ENCODE measurements at regions not wholly inside any gene's neighbourhood (a gene's known extent, or its start where the extent isn't known, plus 50 kb on each side); places are given as distances from the start of the nearest gene placed in this dataset.
"Not testable (repeated sequence)": the region's sequence is repeated elsewhere in the genome, so short reads cannot be mapped to it uniquely, and the experiment has no call there.

DNA sequence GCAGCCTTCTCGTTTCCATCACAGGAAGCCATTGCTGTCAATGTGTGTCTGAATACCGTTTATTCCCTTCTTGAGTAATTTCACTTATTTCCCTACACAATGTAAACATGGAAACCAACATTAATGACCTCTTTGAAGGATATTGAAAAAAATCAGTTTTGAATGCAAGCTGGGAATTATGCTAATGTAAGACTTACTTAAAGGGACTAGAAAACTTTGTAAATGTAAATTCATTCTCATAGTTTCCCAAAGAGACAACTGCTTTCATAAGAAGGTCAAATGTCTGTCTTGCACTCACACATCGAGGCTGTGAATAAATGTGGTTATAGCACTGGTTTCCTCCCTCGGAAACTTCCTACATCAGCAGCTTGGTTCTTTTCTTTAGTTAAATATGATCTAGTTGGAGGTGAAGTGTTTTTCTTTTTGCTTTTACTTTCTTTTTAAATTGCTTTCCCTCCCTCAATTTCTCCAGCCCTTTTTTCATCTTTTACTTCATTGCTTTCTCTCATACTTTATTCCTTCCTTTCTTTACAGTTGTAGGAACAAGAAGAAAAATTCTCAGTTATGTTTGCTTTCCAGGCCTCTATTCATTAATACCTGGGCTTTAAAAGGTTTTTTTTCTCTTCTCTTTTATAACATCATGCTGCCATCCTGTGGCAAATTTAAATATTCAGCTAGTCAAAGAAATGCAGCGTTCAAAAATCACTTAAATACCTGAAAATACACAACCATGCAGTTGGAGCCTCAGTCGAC is 108.3 kb downstream of the TNFAIP3 start:
- DNase-seq (ENCODE audit: low spot score in 2 of 2): no peak
- no peak overlapping the region for H3K4me3 ChIP-seq
- H3K27ac ChIP-seq: no peak overlapping the region
- no peaks in the 10 kb centered on the region for H3K27me3 ChIP-seq
- no peaks in the 10 kb centered on the region for H3K9me3 ChIP-seq
- no peaks in the 10 kb centered on the region for H3K36me3 ChIP-seq
- no peaks in the 10 kb centered on the region for H3K4me1 ChIP-seq
- TF ChIP-seq POLR2A (IDR thresholded peaks at IDR 0.05) (no peak), POLR2AphosphoS5 (IDR thresholded peaks at IDR 0.05) (no peak)
- TF ChIP-seq, protein P1, sequence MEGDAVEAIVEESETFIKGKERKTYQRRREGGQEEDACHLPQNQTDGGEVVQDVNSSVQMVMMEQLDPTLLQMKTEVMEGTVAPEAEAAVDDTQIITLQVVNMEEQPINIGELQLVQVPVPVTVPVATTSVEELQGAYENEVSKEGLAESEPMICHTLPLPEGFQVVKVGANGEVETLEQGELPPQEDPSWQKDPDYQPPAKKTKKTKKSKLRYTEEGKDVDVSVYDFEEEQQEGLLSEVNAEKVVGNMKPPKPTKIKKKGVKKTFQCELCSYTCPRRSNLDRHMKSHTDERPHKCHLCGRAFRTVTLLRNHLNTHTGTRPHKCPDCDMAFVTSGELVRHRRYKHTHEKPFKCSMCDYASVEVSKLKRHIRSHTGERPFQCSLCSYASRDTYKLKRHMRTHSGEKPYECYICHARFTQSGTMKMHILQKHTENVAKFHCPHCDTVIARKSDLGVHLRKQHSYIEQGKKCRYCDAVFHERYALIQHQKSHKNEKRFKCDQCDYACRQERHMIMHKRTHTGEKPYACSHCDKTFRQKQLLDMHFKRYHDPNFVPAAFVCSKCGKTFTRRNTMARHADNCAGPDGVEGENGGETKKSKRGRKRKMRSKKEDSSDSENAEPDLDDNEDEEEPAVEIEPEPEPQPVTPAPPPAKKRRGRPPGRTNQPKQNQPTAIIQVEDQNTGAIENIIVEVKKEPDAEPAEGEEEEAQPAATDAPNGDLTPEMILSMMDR (IDR thresholded peaks at IDR 0.05): no peak
- intact Hi-C loops (cut with DNase I; ENCODE audit: low total_unique reads): no loop called here

DNA sequence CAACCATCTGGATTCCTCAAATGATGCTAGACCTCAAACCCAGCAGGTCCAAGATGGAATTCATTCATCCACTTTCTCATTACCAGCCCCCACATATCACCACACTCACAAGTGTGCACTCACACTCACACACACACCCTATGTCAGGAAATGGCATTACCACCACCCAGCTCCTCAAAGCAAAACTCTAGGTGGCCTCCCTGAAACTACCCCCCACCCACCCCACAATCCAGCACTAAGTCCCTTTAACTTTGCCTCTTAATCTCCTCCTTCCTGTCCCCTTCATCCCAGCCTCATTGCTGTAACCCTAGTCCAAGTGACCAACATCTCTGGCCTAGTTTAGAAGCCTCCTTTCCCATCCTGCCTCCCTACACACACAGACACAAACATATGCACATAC is 109.4 kb downstream of the TNFAIP3 start:
- no peaks in the 10 kb centered on the region for H3K4me1 ChIP-seq

DNA sequence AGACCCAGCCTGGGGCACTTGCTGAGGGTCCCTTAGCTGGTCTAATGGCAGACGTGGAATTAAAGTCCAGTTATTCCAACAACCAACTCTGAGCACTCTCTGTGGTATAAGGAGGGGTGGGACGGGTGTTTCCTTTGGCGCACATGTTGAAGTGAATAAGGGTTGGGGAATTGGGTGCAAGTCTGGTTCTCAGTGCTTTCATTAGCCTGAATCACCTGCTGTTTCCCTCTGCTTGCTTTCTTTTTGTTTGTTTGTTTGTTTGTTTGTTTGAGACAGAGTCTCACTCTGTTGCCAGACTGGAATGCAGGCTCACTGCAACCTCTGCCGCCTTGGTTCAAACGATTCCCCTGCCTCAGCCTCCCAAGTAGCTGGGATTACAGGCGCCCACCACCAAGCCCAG is 110.1 kb downstream of the TNFAIP3 start:
- no peaks in the 10 kb centered on the region for H3K27me3 ChIP-seq
- H3K36me3 ChIP-seq: no peaks in the 10 kb centered on the region
- H3K9me3 ChIP-seq: no peaks in the 10 kb centered on the region
- H3K4me3 ChIP-seq: no peak overlapping the region
- no peaks in the 10 kb centered on the region for H3K4me1 ChIP-seq
- no peak for DNase-seq (ENCODE audit: low spot score in 2 of 2)
- H3K27ac ChIP-seq: no peak overlapping the region
- TF ChIP-seq POLR2AphosphoS5 (IDR thresholded peaks at IDR 0.05) (no peak), POLR2A (IDR thresholded peaks at IDR 0.05) (no peak)
- TF ChIP-seq, protein P1 (IDR thresholded peaks at IDR 0.05): no peak
- intact Hi-C loops (cut with DNase I; ENCODE audit: low total_unique reads): no loop called here

More for the DNA sequence above, 109.4 kb downstream of the TNFAIP3 start:
- DNase-seq (ENCODE audit: low spot score in 2 of 2): no peak
- Histone ChIP-seq H3K4me3 (no peak overlapping the region), H3K36me3 (no peaks in the 10 kb centered on the region), H3K9me3 (no peaks in the 10 kb centered on the region), H3K27me3 (no peaks in the 10 kb centered on the region), H3K27ac (no peak overlapping the region)
- intact Hi-C loops (cut with DNase I; ENCODE audit: low total_unique reads): no loop called here
- TF ChIP-seq POLR2A (IDR thresholded peaks at IDR 0.05): no peak
- TF ChIP-seq, protein P1 (IDR thresholded peaks at IDR 0.05): no peak

DNA sequence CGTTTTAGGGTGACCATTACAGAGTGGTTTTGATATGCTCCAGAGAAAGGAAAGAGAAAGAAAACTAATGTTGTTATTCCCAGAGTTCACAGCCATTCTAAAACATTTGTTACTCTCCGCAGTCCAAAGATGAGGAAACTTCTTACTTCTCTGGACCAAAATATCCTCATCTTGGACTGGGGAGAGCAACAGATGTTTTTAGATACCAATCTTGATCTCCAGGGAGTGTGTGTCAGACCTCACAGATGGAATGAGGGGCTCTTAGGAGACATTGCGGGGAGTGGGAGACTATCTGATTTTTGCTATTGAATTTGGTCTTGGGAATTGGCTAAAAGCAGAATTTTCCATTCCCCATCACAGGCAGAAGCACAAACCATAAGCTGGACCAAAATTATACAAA is 110.8 kb downstream of the TNFAIP3 start:
- H3K9me3 ChIP-seq: no peaks in the 10 kb centered on the region
- H3K27ac ChIP-seq: no peak overlapping the region
- no peaks in the 10 kb centered on the region for H3K4me1 ChIP-seq
- H3K4me3 ChIP-seq: no peak overlapping the region
- no peaks in the 10 kb centered on the region for H3K36me3 ChIP-seq
- H3K27me3 ChIP-seq: no peaks in the 10 kb centered on the region
- intact Hi-C loops (cut with DNase I; ENCODE audit: low total_unique reads): no loop called here
- DNase-seq (ENCODE audit: low spot score in 2 of 2): no peak
- TF ChIP-seq, protein P1 (IDR thresholded peaks at IDR 0.05): no peak
- TF ChIP-seq POLR2A (IDR thresholded peaks at IDR 0.05) (no peak), POLR2AphosphoS5 (IDR thresholded peaks at IDR 0.05) (no peak)

DNA sequence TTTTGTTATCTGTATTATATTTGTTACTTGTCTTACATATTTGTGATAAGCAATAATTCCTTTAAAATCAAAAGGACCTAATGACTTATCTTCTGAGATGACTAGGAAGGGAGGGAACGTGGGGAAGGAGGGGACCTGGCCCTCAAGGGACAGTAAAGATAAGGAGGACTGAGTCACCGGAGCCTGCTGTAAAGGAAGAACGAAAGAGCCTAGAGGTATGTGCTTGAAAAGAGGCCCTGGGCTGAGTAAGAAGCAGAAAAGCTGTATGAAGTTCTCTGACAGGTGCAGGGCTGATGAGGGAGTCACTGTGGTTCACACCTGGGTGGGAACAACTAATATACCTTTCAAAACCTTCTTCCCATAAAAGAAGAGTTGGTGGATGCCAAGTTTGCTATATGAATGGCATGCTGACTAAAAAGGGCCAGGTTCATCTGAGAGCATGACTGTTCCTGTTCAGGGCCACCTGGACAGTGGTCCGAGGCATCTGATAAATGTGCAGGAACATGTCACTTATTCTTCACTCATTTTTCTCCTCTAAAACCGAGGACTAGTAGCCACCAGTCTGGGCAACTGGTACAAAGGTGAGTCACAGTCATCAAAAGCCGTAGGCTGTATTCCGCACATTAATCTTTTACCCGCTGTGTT is 111.3 kb downstream of the TNFAIP3 start:
- H3K9me3 ChIP-seq: no peaks in the 10 kb centered on the region
- H3K4me3 ChIP-seq: no peak overlapping the region
- TF ChIP-seq, protein P1 (IDR thresholded peaks at IDR 0.05): no peak
- no peak for TF ChIP-seq POLR2AphosphoS5 (IDR thresholded peaks at IDR 0.05)
- TF ChIP-seq POLR2A (IDR thresholded peaks at IDR 0.05): no peak
- no peak overlapping the region for H3K27ac ChIP-seq
- intact Hi-C loops (cut with DNase I; ENCODE audit: low total_unique reads): no loop called here
- H3K27me3 ChIP-seq: no peaks in the 10 kb centered on the region
- no peak for DNase-seq (ENCODE audit: low spot score in 2 of 2)
- no peaks in the 10 kb centered on the region for H3K36me3 ChIP-seq
- H3K4me1 ChIP-seq: no peaks in the 10 kb centered on the region

DNA sequence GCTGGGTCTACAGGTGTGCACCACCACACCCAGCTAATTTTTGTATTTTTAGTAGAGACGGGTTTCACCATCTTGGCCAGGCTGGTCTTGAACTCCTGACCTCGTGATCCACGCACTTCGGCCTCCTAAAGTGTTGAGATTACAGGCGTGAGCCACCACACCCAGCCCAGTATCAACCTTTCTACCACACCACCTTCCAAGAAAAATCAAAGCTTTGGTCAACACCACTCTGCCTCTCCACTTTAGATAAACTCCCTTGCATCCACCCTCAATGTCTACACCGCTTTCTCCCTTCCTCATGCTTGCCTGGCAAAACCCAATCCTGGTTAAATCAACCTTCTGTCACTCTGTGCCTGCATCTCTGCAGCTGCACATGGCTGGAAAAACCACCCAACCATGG is 112.2 kb downstream of the TNFAIP3 start:
- DNase-seq (ENCODE audit: low spot score in 2 of 2); H3K4me1 ChIP-seq; H3K36me3 ChIP-seq; H3K27me3 ChIP-seq; H3K4me3 ChIP-seq; intact Hi-C loops (cut with DNase I; ENCODE audit: low total_unique reads); H3K27ac ChIP-seq; H3K9me3 ChIP-seq: not testable (repeated sequence)

Measured in breast epithelium (tissue), 4 donors.